Pancreas (tissue), 10 donors: ENCODE measurements at regions not wholly inside any gene's neighbourhood (a gene's known extent, or its start where the extent isn't known, plus 50 kb on each side); places are given as distances from the start of the nearest gene placed in this dataset.

ENCODE experiments used
- ATAC-seq, 4 donors: fragments of 200-7000 bp; cut with Tn5 transposase; one replicate each; pipeline versions ENCODE4 v1.8.0 to v1.9.1; 2020; ENCODE audit warnings: mild to moderate bottlenecking in 4 of 4, moderate library complexity in 4 of 4
- DNase-seq, 6 donors: peaks; one replicate each; pipeline ENCODE4 v3.0.0-alpha.2; 2020
- FAIRE-seq: peaks from 2 replicates; lab custom pipeline; 2012; peaks lifted over from hg19 to GRCh38; lab: Jason Lieb, UNC
- H3K27ac ChIP-seq, 4 donors: fragments of 200-600 bp; sonication (generic); 1 replicate in 3 of 4; 2 replicates in 1 of 4; pipeline versions ENCODE4 v1.5.0 to v1.8.0; 2020
- H3K27me3 ChIP-seq, 4 donors: fragments of 200-600 bp; one replicate each; pipeline ENCODE4 v1.8.0; 2021
- H3K36me3 ChIP-seq, 3 donors: fragments of 200-600 bp; sonication (generic) in 1 of 3; one replicate each; pipeline versions ENCODE4 v1.5.0 to v1.8.0; 2020 to 2021
- H3K4me1 ChIP-seq, 3 donors: fragments of 200-600 bp; one replicate each; pipeline ENCODE4 v1.8.0; 2021
- H3K4me3 ChIP-seq, 4 donors: fragments of 200-600 bp; sonication (generic) in 2 of 4; one replicate each; pipeline versions ENCODE4 v1.5.0 to v1.8.0; 2020 to 2021
- H3K9me3 ChIP-seq, 4 donors: fragments of 200-600 bp; one replicate each; pipeline ENCODE4 v1.8.0; 2021
- CTCF ChIP-seq, 4 donors: fragments of 200-600 bp; sonication (generic) in 3 of 4; IDR thresholded peaks; one replicate each; pipeline versions ENCODE4 v1.5.0 to v1.8.0; 2021; ENCODE audit warnings: antibody characterized with exemption in 4 of 4
- WGBS, 2 donors: extraction: QIAGEN DNeasy Blood & Tissue Kit; methylation state at CpG; one replicate each; pipeline ENCODE4 v1.1.7; 2013; 5-methylcytosine and 5-hydroxymethylcytosine counted together
- intact Hi-C, 3 donors: fragments of 100-400 bp; cut with DNase I; formaldehyde crosslinking; loops; one replicate each; pipeline versions ENCODE4 v1.11.1 to v1.14.2; 2022
- donor health status: healthy with polysubstance abuse.
- donor health status: DM: no; HTN: no; CAD: no; lungs with moderate emphysema.
- donor health status: DM: no; HTN: no; CAD: no.
- donor health status: control.
- donor health status: control.
- donor health status: Bipolar disorder and iron deficiency.
- donor health status: DM: yes; HTN: yes; CAD: no.
- donor health status: DM: no; HTN: no; CAD: no.
- donor health status: DM: no; HTN: no; CAD: no.
- donor health status: DM: yes; HTN: yes; CAD: no.

GRCh38 chr2:66014450-66014849 lies 420.5 kb upstream of the MEIS1 start:
- no peak for TF ChIP-seq CTCF (IDR thresholded peaks at IDR 0.05)
- no peak overlapping the region for H3K27ac ChIP-seq
- H3K4me1 ChIP-seq, result no peaks in the 10 kb centered on the region
- H3K4me3 ChIP-seq, result no peak overlapping the region
- ATAC-seq (no peak), DNase-seq (no peak), FAIRE-seq (no peak)
- H3K36me3 ChIP-seq, result no peaks in the 10 kb centered on the region
- intact Hi-C loops, result no loop called here
- no peaks in the 10 kb centered on the region for H3K9me3 ChIP-seq
- 83 to 90% methylated on average over 6 of the region's 6 CpGs for WGBS, 2 donors
- no peaks in the 10 kb centered on the region for H3K27me3 ChIP-seq

GRCh38 chr2:66013456-66013855 lies 421.5 kb upstream of the MEIS1 start:
- H3K9me3 ChIP-seq, result no peaks in the 10 kb centered on the region
- no peaks in the 10 kb centered on the region for H3K27me3 ChIP-seq
- no peak for TF ChIP-seq CTCF (IDR thresholded peaks at IDR 0.05)
- DNase-seq (no peak), ATAC-seq (no peak), FAIRE-seq (no peak)
- H3K27ac ChIP-seq, result no peak overlapping the region
- intact Hi-C loops, result no loop called here
- no peak overlapping the region for H3K4me3 ChIP-seq
- no peaks in the 10 kb centered on the region for H3K4me1 ChIP-seq
- no peaks in the 10 kb centered on the region for H3K36me3 ChIP-seq

GRCh38 chr2:66003931-66004330 lies 431.0 kb upstream of the MEIS1 start:
- FAIRE-seq (no peak), ATAC-seq (no peak), DNase-seq (no peak)
- Histone ChIP-seq H3K9me3 (no peaks in the 10 kb centered on the region), H3K4me1 (no peaks in the 10 kb centered on the region), H3K36me3 (no peaks in the 10 kb centered on the region), H3K27ac (no peak overlapping the region), H3K27me3 (no peaks in the 10 kb centered on the region), H3K4me3 (no peak overlapping the region)
- no peak for TF ChIP-seq CTCF (IDR thresholded peaks at IDR 0.05)
- intact Hi-C loops, result no loop called here

DNA sequence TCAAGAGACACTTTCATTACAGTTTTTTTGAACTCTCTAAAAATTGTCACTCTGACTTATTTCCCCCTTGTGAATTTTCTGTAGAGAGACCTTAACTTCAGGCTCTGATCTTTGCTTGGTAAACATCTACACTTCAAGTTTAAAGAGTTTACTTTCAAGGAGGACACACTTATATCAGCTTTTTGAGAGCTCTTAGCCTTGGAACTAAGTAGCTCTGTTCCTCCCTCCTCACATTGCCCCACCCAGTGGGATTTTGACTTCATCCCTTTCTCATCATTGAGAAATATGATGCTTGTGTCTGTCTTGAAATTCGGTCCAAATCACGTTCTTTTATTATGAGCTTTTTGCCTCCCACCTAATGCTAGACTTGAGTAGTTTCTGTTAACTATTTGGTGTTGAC lies 433.4 kb upstream of the MEIS1 start:
- intact Hi-C loops, result no loop called here
- DNase-seq, result no peak
- Histone ChIP-seq H3K27me3 (no peaks in the 10 kb centered on the region), H3K4me1 (no peaks in the 10 kb centered on the region), H3K36me3 (no peaks in the 10 kb centered on the region), H3K9me3 (no peaks in the 10 kb centered on the region), H3K27ac (no peak overlapping the region), H3K4me3 (no peak overlapping the region)
- no peak for TF ChIP-seq CTCF (IDR thresholded peaks at IDR 0.05)
- FAIRE-seq, result no peak
- ATAC-seq, result no peak
- 78 to 80% methylated on average over 2 of the region's 2 CpGs for WGBS, 2 donors

DNA sequence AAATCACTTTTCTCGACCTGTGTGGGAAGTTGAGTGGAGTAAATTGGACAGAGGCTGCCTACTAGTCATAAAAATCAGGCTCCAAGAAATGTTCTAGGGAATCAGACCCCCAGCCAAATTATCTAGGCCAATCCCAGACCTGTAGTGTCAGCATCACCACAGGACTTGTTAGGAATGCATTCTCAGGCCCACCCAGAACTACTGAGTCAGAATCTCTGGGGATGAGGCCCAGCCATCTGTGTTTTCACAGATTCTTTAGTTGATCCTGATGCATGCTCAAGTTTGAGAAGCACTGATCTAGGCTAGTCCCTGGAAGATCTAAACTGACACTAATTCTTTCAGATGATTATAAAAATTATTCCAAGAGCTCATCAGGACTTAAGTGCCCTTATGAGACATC lies 434.0 kb upstream of the MEIS1 start:
- Histone ChIP-seq H3K4me1 (no peaks in the 10 kb centered on the region), H3K27me3 (no peaks in the 10 kb centered on the region), H3K9me3 (no peaks in the 10 kb centered on the region), H3K36me3 (no peaks in the 10 kb centered on the region), H3K4me3 (no peak overlapping the region), H3K27ac (no peak overlapping the region)
- ATAC-seq (no peak), FAIRE-seq (no peak), DNase-seq (no peak)
- intact Hi-C loops, result no loop called here
- TF ChIP-seq CTCF (IDR thresholded peaks at IDR 0.05), result no peak
- 61 to 62% methylated on average over 1 of the region's 1 CpG for WGBS, 2 donors
